NCI-H526 (cell line): ENCODE measurements at regions not wholly inside any gene's neighbourhood (a gene's known extent, or its start where the extent isn't known, plus 50 kb on each side); places are given as distances from the start of the nearest gene placed in this dataset.
"Not testable (repeated sequence)": the region's sequence is repeated elsewhere in the genome, so short reads cannot be mapped to it uniquely, and the experiment has no call there.

Source experiments
- DNase-seq, 2 experiments: peaks; one replicate each; lab custom pipeline; 2025; lab: John Stamatoyannopoulos, UW

DNA sequence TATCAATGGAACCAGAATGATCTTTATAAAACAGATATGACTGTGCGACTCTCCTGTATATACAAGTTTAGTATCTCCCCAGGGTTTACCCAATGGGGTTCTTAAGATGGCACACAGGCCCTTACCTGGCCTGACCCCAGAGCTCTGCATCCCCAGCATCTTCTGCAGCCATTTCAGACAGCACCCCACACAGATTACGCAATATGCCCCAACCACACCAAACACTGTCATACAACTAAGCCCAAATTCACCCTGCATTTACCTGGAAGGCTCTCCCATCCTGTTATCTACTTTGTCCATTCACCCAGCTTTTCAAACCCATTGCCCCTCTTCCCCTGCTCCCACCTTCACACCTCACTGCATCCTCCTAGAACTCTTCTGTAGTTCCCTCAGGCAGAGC lies 182.5 kb upstream of the API5 start:
- DNase-seq = no peak

DNA sequence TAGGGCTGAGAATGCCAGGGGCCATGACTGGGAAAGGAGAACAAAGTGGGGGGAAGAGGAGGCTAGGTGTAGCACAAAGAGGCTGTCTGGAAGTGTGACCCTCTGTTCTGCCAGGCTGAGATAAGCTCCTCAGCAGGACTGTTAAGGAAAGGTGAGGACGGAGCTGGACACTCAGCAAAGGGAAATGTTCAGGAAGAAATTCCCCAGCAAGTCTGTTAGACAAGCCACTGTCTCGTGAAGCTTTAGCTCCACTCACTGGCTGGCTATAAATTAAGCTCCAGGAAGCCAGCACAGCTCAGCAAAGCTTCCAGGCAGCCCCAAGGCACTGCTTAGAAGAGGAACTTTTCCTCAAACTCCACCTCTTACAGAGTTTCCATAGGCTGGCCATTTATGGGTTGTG lies 181.2 kb upstream of the API5 start:
- peak in 1 of 2 experiments; percentile 13 for DNase-seq

DNA sequence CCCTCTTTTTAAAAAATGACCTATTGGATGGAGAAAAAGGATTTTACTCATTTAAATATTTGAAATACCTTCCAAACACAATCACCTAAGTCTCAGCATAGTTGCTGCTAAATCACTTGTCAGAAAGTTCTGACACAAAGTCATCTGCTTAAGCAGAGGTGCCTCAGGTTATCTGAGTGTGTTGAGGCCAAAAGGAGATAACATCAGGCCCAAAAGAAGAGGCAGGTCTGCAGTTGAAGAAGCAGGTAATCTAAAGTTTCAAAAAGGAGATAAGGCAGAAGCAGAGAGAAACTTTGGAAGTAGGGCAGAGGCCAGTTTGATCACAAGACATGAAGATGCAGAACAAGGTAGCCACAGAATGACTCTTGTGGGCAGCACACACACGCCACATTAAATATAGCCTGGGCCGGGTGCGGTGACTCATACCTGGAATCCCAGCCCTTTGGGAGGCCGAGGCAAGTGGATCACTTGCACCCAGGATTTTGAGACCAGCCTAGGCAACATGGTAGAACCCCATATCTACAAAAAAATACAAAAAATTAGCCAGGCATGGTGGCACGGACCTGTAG lies 175.7 kb upstream of the API5 start:
- no peak for DNase-seq

DNA sequence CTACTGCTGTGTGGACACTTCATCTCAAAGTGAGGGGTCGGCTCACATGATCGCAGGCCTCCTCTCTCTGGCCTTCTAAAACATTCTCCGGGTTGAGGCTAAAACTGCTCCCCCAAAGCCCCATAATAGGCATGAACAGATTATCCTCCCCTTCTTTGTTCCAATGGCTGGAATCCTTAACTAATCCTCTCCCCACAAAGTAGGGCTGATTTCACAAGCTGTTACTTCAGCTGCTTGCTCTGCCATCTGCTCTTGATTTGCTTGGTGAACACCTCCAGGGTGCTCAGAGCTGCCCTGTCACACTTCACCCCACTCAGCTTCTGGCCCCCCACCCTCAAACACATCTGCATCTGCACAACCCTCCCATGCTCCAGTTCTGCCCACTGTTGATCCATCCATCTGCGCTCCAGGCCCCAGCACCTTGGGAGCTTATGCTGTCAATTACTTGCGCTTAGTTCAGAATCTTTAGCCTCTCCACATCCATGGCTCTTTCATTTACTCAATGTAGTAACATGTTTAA lies 173.1 kb upstream of the API5 start:
- DNase-seq = no peak

DNA sequence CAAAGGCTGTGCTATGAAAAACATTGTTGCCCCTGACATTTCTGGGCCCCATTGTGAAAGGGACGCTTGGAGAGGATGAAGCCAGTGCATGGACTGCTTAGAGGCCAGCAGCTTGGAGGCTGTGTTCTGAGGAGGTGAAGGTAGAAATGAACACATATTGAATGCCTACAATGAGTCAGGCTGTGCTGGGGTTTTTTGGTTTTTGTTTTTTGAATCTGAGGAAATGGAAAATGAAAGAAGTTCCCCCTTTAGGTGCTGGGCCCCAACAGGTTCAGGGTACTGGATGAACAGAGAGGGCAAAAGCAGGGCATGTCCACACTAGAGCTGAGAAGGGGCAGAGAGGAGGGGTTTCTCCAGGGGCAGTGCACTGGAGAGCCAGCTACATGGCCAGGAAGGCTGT lies 166.1 kb upstream of the API5 start:
- no peak for DNase-seq

DNA sequence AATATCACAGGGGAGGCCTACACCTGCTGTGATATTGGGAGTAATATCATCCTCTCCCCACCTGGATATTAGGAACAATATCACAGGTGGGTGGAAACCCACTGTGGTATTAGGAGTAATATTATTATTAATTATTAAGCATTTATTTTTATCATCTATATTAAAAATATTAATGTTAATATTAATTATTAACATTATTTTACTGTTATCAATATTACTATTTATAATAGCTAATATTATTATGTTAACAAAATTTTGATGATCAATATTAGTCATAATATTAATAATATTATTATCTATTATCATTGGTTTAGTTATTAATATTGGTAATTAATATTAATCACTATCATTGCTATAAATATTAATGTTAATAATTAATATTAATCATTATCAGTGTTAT lies 161.1 kb upstream of the API5 start:
- no peak for DNase-seq

DNA sequence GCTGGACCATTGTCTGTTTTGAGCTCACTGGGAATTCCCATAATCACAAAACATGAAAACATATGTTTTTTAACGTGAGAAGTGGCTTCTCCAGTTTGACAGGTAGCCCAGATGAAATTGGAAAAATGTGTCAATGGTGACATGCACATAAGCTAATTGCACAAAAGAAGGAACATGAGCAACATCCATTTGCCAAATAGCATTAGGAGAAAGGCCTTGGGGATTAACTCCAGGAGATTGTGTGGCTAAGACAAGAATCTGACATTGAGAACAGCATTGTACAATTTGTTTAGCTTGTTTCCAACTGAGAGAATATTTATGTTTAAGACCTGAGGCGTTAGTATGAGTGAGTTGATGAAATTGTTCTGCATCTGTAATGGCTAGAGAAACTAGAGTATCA lies 147.0 kb upstream of the API5 start:
- DNase-seq = no peak

DNA sequence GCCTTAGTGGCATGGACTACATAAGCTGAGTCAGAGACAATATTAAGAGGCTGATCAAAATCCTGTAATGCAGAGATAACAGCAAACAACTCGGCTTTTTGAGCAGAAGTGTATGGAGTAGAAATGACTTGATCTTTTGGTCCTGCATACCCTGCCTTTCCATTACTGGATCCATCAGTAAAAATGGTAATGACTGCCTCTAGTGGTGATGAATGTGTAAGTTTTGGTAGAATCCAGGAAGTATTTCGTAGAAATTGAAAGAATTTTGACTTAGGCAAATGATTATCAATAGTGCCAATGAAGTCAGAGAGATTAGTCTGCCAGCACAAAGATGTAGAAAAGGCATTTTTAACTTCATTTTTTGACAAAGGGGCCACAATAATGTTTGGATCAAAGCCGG lies 146.4 kb upstream of the API5 start:
- not testable (repeated sequence) for DNase-seq

DNA sequence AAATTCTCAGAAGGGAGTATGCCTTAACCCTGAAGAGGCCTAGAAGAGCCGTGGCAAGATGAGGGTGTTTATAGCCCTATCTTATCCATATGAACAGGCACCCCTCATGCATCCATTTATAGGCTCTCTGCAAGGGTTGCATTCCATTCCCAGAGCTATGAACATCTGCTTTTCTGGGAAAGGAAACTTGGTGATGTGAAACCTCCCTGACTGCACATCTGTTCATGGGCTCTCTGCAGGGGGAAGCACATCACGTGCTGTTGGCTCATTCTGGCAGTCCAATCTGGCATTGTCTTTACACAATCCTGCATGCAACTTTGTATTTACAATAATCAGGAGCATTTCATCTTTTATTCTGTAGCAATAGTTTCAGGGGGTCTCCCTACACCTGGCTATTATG lies 143.6 kb upstream of the API5 start:
- DNase-seq = not testable (repeated sequence)

DNA sequence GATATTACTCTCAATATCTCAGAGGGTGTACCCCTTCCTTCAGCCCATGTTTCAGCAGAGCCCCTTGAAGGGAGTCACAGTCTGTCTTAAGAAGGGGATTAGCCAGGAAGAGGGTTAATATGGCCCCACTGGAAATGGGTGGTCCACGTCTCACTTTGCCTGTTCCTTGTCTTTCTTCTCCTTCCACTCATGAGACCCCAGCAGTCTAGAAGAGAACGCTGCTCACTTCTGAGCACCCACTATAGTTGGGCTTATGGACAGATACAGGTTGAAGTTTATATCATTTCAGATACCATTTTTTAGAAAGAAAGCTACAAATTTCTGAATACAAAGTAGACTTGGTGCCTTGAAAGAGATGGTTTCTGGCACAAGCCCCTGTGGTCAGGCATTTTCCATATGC lies 139.3 kb upstream of the API5 start:
- no peak for DNase-seq

DNA sequence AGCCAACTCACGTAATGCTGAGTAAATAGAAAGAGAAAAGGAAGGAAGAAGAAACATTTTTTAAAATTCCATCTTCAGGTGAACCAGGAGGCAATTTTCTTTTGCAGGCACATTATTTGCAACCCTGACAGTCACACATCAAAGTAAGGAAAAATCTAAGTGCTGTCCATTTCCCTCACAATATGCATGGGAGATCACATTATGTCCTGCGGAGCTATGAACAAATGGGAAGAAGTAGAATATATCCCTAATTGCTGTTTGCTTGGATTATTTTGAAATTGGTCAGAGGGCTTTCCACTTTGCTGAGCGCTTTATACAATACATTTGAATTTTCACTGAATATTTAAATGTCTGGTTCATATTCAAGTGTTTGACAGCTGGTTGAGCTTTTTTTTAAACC lies 133.8 kb upstream of the API5 start:
- no peak for DNase-seq

DNA sequence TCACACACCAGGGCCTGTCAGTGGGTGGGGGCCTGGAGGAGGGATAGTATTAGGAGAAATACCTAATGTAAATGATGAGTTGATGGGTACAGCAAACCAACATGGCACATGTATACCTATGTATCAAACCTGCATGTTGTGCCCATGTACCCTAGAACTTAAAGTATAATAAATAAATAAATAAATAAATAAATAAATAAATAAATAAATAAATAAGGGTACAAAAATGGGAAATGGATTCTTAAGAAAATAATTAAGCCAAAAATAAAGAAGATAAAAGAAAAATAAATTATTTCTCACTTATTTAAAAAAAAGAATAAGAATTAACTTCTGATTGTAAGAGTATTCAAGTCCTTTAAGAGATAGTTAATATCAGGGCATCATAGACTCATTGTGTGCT lies 117.3 kb upstream of the API5 start:
- DNase-seq = not testable (repeated sequence)

DNA sequence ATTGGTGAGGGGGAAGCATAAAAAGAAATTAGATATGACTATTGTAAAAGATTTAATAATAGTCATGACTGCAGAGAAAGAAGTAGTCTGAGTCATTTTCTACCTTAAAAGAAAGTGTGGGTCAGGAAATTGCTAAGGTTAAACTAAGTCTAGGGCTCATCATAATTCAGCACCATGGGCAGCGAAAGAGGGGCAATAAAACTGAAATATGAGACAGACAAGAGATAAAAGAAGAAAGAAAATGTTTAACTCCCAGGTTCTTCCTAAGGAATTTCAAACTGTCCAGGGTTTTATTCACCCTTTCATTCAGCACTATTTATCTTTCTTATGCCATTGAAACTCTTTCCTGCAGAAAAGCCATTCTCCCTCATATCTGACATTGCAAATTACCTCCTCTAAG lies 114.4 kb upstream of the API5 start:
- DNase-seq = no peak

DNA sequence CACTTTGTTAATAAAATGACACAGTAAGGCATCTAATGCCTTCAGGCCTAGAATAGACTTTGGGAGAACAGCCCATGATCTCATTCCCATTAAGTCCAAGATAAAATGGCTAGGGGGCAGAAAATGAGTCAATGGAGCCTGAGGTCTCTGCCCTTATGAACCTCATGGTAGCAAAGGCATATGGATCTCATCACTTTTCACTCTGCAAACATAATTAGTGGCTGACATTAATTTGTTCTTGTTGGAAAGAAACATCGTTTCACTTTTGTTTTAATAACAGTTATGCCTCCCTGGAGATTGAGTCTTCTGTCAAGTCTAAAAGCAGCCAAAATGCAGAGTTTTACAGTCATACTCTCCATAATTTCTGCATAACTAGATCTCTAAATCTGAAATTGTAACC lies 111.8 kb upstream of the API5 start:
- DNase-seq = no peak

DNA sequence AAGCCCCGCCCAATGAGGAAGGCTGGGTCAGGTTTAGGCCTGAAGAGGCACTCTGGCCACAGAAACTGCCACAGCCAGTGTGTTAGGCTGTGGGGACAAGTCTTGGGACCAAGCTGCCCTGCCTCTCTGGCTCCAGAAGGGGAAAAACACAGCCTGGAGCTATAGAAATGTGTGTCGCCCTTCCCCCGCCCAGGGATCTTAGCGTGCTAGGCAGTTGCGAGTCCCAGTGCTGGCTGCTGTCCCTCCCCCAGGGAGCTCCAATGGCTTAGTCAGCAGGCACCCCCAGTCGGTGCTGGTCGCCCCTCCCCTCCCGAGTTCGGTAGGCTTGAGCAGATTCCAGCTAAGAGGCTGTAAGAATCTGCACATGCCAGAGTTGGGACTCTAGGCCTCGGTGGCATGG lies 99.5 kb upstream of the API5 start:
- DNase-seq = no peak

DNA sequence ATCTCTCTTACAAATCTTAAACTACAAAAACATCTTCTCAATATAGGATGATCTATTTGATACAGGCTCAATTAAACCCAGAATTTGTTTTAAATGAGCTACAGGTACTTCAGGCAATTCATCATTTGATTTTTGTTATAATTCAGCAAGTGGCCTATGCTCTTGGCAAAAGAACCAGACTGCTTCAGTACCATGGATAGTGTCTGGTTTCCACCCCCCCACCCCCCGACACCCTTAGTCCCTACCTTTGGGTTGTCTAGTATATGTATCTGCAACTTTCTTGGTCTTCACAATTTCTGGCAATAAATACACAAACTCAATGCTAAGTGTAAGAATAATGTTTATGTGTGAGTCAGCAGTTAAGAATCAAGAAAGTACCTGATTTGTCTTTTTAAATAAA lies 97.3 kb upstream of the API5 start:
- DNase-seq = no peak

DNA sequence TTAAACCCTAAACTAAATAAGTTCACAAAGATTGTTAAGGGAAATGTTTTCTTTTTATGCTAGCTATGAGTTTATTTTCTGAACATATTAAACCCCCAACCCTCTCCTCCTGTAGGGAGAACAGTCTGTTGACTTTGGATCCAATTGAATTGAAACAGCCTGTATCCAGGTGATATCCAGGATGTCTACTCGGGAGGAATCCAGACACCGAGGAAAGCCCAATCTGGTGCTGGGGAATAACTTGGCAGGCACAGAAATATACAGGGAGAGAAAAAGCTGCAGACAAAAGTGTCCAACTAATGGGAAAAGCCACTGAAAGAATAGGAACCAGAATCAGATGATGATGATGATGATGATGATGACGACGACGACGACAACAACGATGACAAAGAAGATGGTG lies 93.9 kb upstream of the API5 start:
- no peak for DNase-seq

DNA sequence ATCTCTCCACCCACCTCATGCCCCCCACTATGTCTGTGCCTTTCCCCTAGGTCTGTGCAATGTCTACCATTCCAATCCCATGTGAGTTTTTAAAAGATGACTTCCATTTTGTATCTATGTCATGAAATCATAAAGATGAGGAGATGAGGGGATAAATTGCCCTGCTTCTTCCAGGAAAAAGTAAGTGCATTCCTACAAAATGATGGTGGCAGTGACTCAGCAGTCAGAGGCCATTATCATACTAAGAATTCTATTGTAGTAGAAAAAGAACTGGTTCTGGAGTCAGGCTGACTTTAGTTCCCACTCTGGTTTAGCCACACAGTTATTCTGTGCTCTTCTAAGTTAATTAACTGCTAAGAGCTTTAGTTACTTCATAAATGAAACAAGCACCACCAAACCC lies 89.6 kb upstream of the API5 start:
- no peak for DNase-seq

DNA sequence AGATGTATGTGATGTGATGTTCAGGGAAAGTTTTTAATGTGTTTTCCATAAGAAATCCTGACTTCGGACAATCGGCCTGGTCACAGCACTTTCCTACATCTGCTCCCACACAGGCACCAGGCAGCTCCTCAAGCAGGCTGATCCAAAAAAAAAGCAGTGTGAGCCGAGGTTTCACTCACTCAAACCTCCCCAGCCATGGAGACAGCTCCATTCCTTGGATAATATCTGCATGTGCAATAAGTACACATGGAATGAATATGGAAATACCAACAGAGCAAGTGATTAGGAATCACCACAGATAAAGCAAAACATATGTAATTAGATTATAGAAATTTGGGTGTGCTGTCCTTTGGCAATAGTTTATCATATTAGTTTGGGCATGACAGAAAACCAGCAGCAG lies 88.8 kb upstream of the API5 start:
- DNase-seq = no peak

DNA sequence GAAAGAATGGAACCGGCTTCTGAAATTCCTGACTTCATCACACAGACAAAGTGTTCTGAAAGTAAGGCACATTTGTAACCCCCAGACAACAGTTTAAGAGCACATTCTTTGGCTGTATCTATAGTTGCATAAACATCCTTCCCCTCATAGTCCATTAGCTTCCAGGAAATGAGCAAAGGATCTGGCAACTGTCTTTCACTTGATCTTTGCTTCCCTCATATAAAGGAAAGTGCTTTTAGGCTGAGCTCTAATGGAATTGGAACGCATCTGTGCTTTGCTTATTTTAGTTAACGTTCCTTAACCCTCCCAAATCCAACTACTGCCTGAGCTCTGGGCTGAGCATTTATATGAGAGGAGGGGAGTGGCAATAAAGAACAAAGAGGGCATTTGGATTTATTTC lies 76.9 kb upstream of the API5 start:
- no peak for DNase-seq

DNA sequence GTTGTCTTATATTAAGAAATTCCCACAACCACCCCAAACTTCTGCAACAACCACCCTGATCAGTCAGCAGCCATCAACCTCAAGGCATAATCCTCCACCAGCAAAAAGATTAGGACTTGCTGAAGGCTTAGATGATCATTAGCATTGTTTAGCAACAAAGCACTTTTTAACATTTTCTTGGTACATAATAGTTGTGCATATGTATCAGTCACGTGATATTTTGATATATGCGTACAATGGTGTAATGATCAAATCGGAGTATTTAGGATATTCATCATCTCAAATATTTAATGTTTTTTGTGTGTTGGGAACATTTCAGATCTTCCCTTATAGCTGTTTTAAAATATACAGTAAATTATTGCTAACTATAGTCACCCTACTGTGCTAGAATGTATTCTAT lies 73.5 kb upstream of the API5 start:
- DNase-seq = no peak

DNA sequence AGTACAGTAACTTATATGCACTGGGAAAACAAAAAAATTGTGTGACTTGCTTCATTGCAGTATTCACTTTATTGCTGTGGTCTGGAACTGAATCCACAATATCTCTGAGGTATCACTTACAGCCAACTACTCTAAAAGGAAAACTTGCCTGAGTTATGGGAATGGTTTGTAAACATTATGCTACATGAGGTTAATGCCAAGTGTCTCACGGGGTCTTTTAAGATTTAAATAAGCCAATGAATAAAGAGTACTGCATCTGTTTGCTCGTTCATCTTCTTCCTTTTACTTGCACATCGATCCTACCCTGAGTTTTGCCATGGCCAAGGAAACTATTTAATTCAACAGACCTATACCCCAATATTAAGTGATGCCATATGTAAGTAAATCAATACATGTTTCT lies 72.0 kb upstream of the API5 start:
- DNase-seq = no peak

DNA sequence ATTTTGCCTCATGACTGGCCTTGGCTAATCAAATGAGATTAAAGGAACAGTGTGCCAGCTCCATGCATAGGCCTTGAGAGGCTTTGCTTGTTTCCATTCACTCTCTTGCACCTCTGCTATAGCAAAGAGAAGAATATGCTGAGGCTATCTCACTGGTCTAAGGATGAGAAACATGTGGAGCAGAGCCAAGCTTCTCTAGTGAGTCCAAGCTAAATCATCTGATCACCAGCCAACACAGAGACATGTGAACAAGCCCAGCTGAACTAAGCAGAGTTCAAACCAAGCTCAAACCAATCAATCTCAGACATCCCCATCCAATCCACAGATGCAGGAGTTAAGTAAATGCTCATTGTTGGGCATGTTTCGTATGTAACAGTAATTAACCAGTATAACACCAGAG lies 69.4 kb upstream of the API5 start:
- no peak for DNase-seq

DNA sequence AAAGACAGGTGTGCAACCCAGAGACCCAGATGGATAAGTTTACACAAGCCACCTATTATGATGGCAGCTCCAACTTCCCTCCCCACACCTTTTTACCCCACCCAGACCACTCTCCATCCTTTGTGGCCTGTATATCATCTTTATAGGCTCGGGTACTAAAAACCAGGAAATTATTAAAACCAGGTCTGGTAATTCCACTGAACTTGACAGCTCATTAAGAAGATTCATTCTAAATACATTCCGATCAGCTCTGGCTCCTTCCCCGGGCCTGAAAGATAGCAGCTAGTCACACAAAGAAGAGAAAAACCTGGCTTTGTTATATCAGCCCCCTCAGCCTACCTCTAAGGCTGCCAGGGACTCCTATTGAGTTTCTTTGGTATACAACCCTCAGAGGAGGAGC lies 67.9 kb upstream of the API5 start:
- DNase-seq = no peak

DNA sequence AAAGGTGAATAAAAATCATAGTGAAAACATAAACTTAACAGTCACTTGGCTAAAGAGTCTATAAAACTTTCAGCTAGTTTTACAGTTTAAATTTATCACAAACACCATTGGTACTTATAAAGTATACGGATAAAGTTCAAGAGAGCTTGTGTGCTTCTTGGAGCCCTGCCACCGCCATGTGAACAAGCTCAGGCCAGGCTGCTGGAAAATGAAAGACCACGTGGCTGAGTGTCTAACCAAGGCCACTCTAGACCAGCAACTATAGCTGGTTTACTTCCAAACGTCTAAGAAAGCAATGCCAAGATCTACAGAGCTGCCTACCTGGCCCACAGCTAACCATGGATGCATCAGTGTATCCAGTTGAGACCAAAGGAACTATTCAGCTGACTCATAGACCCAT lies 66.3 kb upstream of the API5 start:
- no peak for DNase-seq
